ENCODE measurements at regions not wholly inside any gene's neighbourhood (a gene's known extent, or its start where the extent isn't known, plus 50 kb on each side); places are given as distances from the start of the nearest gene placed in this dataset.
A peak's percentile ranks its signal among the peaks of the same experiment; 100 is the strongest.

DNA sequence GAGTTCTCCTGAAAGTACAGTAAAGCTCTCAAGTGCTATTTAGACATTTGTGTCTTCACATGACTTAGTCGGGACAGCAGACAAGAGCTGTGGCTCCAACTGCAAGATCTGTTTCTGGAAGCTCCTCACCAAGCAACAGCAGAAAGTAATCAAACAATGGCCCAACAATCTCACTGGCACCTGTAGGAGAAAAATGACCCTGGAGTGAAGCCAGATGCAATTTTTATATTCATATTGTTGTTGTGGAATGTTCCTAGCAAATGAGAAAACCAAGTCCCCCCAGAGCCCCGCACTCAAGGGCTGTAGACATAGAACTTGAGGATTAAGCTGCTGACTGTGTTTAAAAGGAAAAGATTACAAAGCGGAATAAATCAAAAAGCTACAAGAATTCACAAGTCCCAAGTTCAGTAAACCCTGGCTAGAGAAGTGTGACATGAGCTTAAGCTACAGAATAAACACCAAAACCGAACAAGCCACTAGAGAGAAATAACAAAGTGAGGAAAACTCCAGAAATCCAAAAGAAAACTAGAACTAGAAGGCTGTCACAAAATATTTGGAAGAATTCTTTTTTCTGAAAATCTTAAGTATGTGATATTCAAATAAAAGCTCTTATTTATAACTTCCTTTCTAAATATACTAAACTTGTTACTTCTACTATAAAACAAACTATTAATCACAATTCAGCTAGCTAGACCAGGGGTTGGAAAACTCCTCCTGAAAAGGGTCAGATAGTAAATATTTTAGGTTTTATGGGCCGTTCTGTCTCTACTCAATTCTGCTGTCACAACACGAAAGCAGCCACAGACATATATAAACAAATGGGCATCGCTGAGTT, 454.5 kb downstream of the SUCLA2 start:
- Histone ChIP-seq H3K9me2 (replicated peaks; ENCODE audit: insufficient read depth) (no peaks in the 10 kb centered on the region), H3K27ac (peak overlapping the region; percentile 10), H3K4me2 (peak overlapping the region; percentile 15), H3K27me3 (no peaks in the 10 kb centered on the region), H3K36me3 (replicated peaks; ENCODE audit: insufficient read depth, low read depth) (no peaks in the 10 kb centered on the region), H4K20me1 (ENCODE audit: insufficient read depth, poor library complexity, severe bottlenecking) (no peaks in the 10 kb centered on the region), H3K4me3 (no peak overlapping the region), H3K79me2 (no peaks in the 10 kb centered on the region), H3K4me1 (ENCODE audit: insufficient read depth) (peaks cover 6% of the 10 kb centered on the region), H2AFZ (no peak overlapping the region), H3K9me3 (ENCODE audit: low read depth) (no peaks in the 10 kb centered on the region)
- DNase-seq (ENCODE audit: low spot score): peak; percentile 10
- WGBS (ENCODE audit: low lambda C conversion rate, missing lambda C conversion rate): 45% methylated on average over 7 of the region's 7 CpGs
- TF ChIP-seq EZH2phosphoT487 (IDR thresholded peaks at IDR 0.05; ENCODE audit: low read depth, severe bottlenecking, unreplicated experiment) (no peak), EZH2 (IDR thresholded peaks at IDR 0.05; ENCODE audit: borderline replicate concordance) (no peak)
- TF ChIP-seq, protein P1, sequence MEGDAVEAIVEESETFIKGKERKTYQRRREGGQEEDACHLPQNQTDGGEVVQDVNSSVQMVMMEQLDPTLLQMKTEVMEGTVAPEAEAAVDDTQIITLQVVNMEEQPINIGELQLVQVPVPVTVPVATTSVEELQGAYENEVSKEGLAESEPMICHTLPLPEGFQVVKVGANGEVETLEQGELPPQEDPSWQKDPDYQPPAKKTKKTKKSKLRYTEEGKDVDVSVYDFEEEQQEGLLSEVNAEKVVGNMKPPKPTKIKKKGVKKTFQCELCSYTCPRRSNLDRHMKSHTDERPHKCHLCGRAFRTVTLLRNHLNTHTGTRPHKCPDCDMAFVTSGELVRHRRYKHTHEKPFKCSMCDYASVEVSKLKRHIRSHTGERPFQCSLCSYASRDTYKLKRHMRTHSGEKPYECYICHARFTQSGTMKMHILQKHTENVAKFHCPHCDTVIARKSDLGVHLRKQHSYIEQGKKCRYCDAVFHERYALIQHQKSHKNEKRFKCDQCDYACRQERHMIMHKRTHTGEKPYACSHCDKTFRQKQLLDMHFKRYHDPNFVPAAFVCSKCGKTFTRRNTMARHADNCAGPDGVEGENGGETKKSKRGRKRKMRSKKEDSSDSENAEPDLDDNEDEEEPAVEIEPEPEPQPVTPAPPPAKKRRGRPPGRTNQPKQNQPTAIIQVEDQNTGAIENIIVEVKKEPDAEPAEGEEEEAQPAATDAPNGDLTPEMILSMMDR (IDR thresholded peaks at IDR 0.05; ENCODE audit: poor library complexity): no peak

- Histone ChIP-seq H2AFZ (no peak overlapping the region), H3K27me3 (no peaks in the 10 kb centered on the region), H3K9me2 (replicated peaks; ENCODE audit: insufficient read depth) (no peaks in the 10 kb centered on the region), H3K36me3 (replicated peaks; ENCODE audit: insufficient read depth, low read depth) (no peaks in the 10 kb centered on the region), H3K79me2 (no peaks in the 10 kb centered on the region), H3K27ac (peak overlapping the region; percentile 10), H3K4me2 (peak overlapping the region; percentile 15), H3K4me1 (ENCODE audit: insufficient read depth) (peaks cover 6% of the 10 kb centered on the region), H3K4me3 (no peak overlapping the region), H3K9me3 (ENCODE audit: low read depth) (no peaks in the 10 kb centered on the region), H4K20me1 (ENCODE audit: insufficient read depth, poor library complexity, severe bottlenecking) (no peaks in the 10 kb centered on the region)
- WGBS (ENCODE audit: low lambda C conversion rate, missing lambda C conversion rate): 77% methylated on average over 5 of the region's 5 CpGs
- no peak for DNase-seq (ENCODE audit: low spot score)
- TF ChIP-seq EZH2phosphoT487 (IDR thresholded peaks at IDR 0.05; ENCODE audit: low read depth, severe bottlenecking, unreplicated experiment): no peak
- TF ChIP-seq EZH2 (IDR thresholded peaks at IDR 0.05; ENCODE audit: borderline replicate concordance): no peak
- TF ChIP-seq, protein P1 (IDR thresholded peaks at IDR 0.05; ENCODE audit: poor library complexity): no peak
These were observed 455.7 kb downstream of the SUCLA2 start for GRCh38 chr13:47545201-47546024.

- no peaks in the 10 kb centered on the region for H3K36me3 ChIP-seq (replicated peaks; ENCODE audit: insufficient read depth, low read depth)
- no peaks in the 10 kb centered on the region for H3K4me1 ChIP-seq (ENCODE audit: insufficient read depth)
- no peaks in the 10 kb centered on the region for H3K27me3 ChIP-seq
- H3K27ac ChIP-seq: no peak overlapping the region
- H3K9me3 ChIP-seq (ENCODE audit: low read depth): no peaks in the 10 kb centered on the region
- H3K4me2 ChIP-seq: no peak overlapping the region
- no peak overlapping the region for H2AFZ ChIP-seq
- H3K9me2 ChIP-seq (replicated peaks; ENCODE audit: insufficient read depth): peaks cover 4% of the 10 kb centered on the region
- H3K79me2 ChIP-seq: no peaks in the 10 kb centered on the region
- no peaks in the 10 kb centered on the region for H4K20me1 ChIP-seq (ENCODE audit: insufficient read depth, poor library complexity, severe bottlenecking)
- TF ChIP-seq, protein P1 (IDR thresholded peaks at IDR 0.05; ENCODE audit: poor library complexity): no peak
- no peak for TF ChIP-seq EZH2 (IDR thresholded peaks at IDR 0.05; ENCODE audit: borderline replicate concordance)
- no peak for TF ChIP-seq EZH2phosphoT487 (IDR thresholded peaks at IDR 0.05; ENCODE audit: low read depth, severe bottlenecking, unreplicated experiment)
- WGBS (ENCODE audit: low lambda C conversion rate, missing lambda C conversion rate): 89% methylated on average over 2 of the region's 2 CpGs
- no peak overlapping the region for H3K4me3 ChIP-seq
- no peak for DNase-seq (ENCODE audit: low spot score)
These were observed 461.8 kb downstream of the SUCLA2 start for GRCh38 chr13:47539317-47539716.

All from hepatocyte (in vitro differentiated cells).